GM18951 (cell line): ENCODE measurements at regions not wholly inside any gene's neighbourhood (a gene's known extent, or its start where the extent isn't known, plus 50 kb on each side); places are given as distances from the start of the nearest gene placed in this dataset.
"Not testable (repeated sequence)": the region's sequence is repeated elsewhere in the genome, so short reads cannot be mapped to it uniquely, and the experiment has no call there.

Experiments used
- POLR2A ChIP-seq: IDR thresholded peaks from 4 replicates; pipeline ENCODE4 v1.6.1; 2011; ENCODE audit warnings: mild to moderate bottlenecking; ENCODE audit not compliant: insufficient read length, insufficient read depth; ENCODE audit errors: extremely low read depth
- in situ Hi-C: fragments of 300-500 bp; cut with MboI; formaldehyde crosslinking; loops from one replicate; pipeline ENCODE4 v1.12.0; 2022; ENCODE audit warnings: low sequenced_read_pairs, mixed read lengths, inconsistent platforms; ENCODE audit not compliant: unreplicated experiment

- in situ Hi-C loops = no loop called here
- no peak for TF ChIP-seq POLR2A
These were observed 214.8 kb downstream of the DHX15 start for GRCh38 chr4:24369507-24370029.

GRCh38 chr4:24368801-24369200 is 215.6 kb downstream of the DHX15 start:
- in situ Hi-C loops = no loop called here
- no peak for TF ChIP-seq POLR2A

GRCh38 chr4:24364852-24365251 is 219.5 kb downstream of the DHX15 start:
- in situ Hi-C loops = no loop called here
- no peak for TF ChIP-seq POLR2A

GRCh38 chr4:24364249-24364648 is 220.1 kb downstream of the DHX15 start:
- in situ Hi-C loops = no loop called here
- no peak for TF ChIP-seq POLR2A

- in situ Hi-C loops = no loop called here
- TF ChIP-seq POLR2A = no peak
These were observed 220.6 kb downstream of the DHX15 start for GRCh38 chr4:24363751-24364150.

- in situ Hi-C loops = no loop called here
- no peak for TF ChIP-seq POLR2A
These were observed 232.2 kb downstream of the DHX15 start for GRCh38 chr4:24352112-24352511.

GRCh38 chr4:24349168-24349996 is 235.0 kb downstream of the DHX15 start:
- in situ Hi-C loops = not testable (repeated sequence)

GRCh38 chr4:24339260-24339659 is 245.1 kb downstream of the DHX15 start:
- TF ChIP-seq POLR2A = no peak
- in situ Hi-C loops = no loop called here

- in situ Hi-C loops = no loop called here
- no peak for TF ChIP-seq POLR2A
These were observed 246.7 kb downstream of the DHX15 start for GRCh38 chr4:24337451-24338190.

GRCh38 chr4:24335616-24336015 is 248.7 kb downstream of the DHX15 start:
- no peak for TF ChIP-seq POLR2A
- in situ Hi-C loops = no loop called here

- in situ Hi-C loops = no loop called here
These were observed 249.4 kb downstream of the DHX15 start for GRCh38 chr4:24334906-24335305.

GRCh38 chr4:24330573-24330972 is 253.8 kb downstream of the DHX15 start:
- in situ Hi-C loops = no loop called here
- no peak for TF ChIP-seq POLR2A

More at GRCh38 chr4:24334906-24335305, 249.4 kb downstream of the DHX15 start:
- TF ChIP-seq POLR2A = no peak

GRCh38 chr4:24330172-24330571 is 254.2 kb downstream of the DHX15 start:
- no peak for TF ChIP-seq POLR2A
- in situ Hi-C loops = no loop called here

GRCh38 chr4:24328711-24329110 is 255.6 kb downstream of the DHX15 start:
- in situ Hi-C loops = no loop called here

GRCh38 chr4:24328310-24328709 is 256.0 kb downstream of the DHX15 start:
- TF ChIP-seq POLR2A = no peak
- in situ Hi-C loops = no loop called here

More at GRCh38 chr4:24328711-24329110, 255.6 kb downstream of the DHX15 start:
- TF ChIP-seq POLR2A = no peak
